BLaER1 (cell line): ENCODE measurements at regions not wholly inside any gene's neighbourhood (a gene's known extent, or its start where the extent isn't known, plus 50 kb on each side); places are given as distances from the start of the nearest gene placed in this dataset.
"Not testable (repeated sequence)": the region's sequence is repeated elsewhere in the genome, so short reads cannot be mapped to it uniquely, and the experiment has no call there.

Experiments used
- H3K27ac ChIP-seq: shearing (Covaris generic); formaldehyde crosslinking; 2 replicates; pipeline ENCODE4 v1.8.1; 2022
- H3K27me3 ChIP-seq: shearing (Covaris generic); formaldehyde crosslinking; 2 replicates; pipeline ENCODE4 v1.8.1; 2022
- H3K36me3 ChIP-seq: shearing (Covaris generic); formaldehyde crosslinking; 2 replicates; pipeline ENCODE4 v1.8.1; 2022
- H3K4me1 ChIP-seq: shearing (Covaris generic); formaldehyde crosslinking; 2 replicates; pipeline ENCODE4 v1.8.1; 2022
- H3K4me2 ChIP-seq: shearing (Covaris generic); formaldehyde crosslinking; 2 replicates; pipeline ENCODE4 v1.8.1; 2022
- H3K4me3 ChIP-seq: shearing (Covaris generic); formaldehyde crosslinking; 2 replicates; pipeline ENCODE4 v1.8.1; 2022
- H3K9ac ChIP-seq: shearing (Covaris generic); formaldehyde crosslinking; 2 replicates; pipeline ENCODE4 v1.8.1; 2022
- H3K9me3 ChIP-seq: shearing (Covaris generic); formaldehyde crosslinking; 2 replicates; pipeline ENCODE4 v1.8.1; 2022
- H4K20me1 ChIP-seq: shearing (Covaris generic); formaldehyde crosslinking; 2 replicates; pipeline ENCODE4 v1.8.1; 2022
- Cebpa-rat ChIP-seq: shearing (Covaris generic); IDR thresholded peaks from 2 replicates; pipeline ENCODE4 v1.8.1; 2022

- Histone ChIP-seq H3K4me1 (peaks cover 39% of the 10 kb centered on the region), H3K9ac (peak overlapping the region; percentile 56; the same call in 1 of the 2 replicates), H3K27ac (peak overlapping the region; percentile 65), H3K36me3 (no peaks in the 10 kb centered on the region), H3K4me3 (peak overlapping the region; percentile 33), H3K9me3 (no peaks in the 10 kb centered on the region), H3K4me2 (peak overlapping the region; percentile 83), H4K20me1 (no peaks in the 10 kb centered on the region), H3K27me3 (no peaks in the 10 kb centered on the region)
- TF ChIP-seq Cebpa-rat = no peak
These were observed 104.5 kb downstream of the ZMAT3 start for GRCh38 chr3:178967177-178967532.

GRCh38 chr3:178966299-178967176, 105.1 kb downstream of the ZMAT3 start:
- Histone ChIP-seq H3K27me3 (no peaks in the 10 kb centered on the region), H3K9me3 (no peaks in the 10 kb centered on the region), H3K4me1 (peaks cover 39% of the 10 kb centered on the region), H3K36me3 (no peaks in the 10 kb centered on the region), H3K4me3 (peak overlapping the region; percentile 33), H4K20me1 (no peaks in the 10 kb centered on the region), H3K27ac (peak overlapping the region; percentile 65), H3K4me2 (peak overlapping the region; percentile 83), H3K9ac (peak overlapping the region; percentile 56; the same call in 1 of the 2 replicates)
- no peak for TF ChIP-seq Cebpa-rat

GRCh38 chr3:178964551-178964950, 107.1 kb downstream of the ZMAT3 start:
- no peak overlapping the region for H3K4me2 ChIP-seq

GRCh38 chr3:178960918-178961317, 110.7 kb downstream of the ZMAT3 start:
- no peaks in the 10 kb centered on the region for H3K36me3 ChIP-seq
- H3K4me1 ChIP-seq = peaks cover 10% of the 10 kb centered on the region
- no peak for TF ChIP-seq Cebpa-rat
- H3K9me3 ChIP-seq = no peaks in the 10 kb centered on the region
- H3K27ac ChIP-seq = no peak overlapping the region
- no peak overlapping the region for H3K9ac ChIP-seq
- no peaks in the 10 kb centered on the region for H4K20me1 ChIP-seq
- no peak overlapping the region for H3K4me2 ChIP-seq
- H3K4me3 ChIP-seq = no peak overlapping the region
- H3K27me3 ChIP-seq = no peaks in the 10 kb centered on the region

More at GRCh38 chr3:178964551-178964950, 107.1 kb downstream of the ZMAT3 start:
- H3K9ac ChIP-seq = no peak overlapping the region
- H3K27ac ChIP-seq = no peak overlapping the region
- H3K27me3 ChIP-seq = no peaks in the 10 kb centered on the region
- no peaks in the 10 kb centered on the region for H3K9me3 ChIP-seq
- no peak for TF ChIP-seq Cebpa-rat
- no peaks in the 10 kb centered on the region for H3K36me3 ChIP-seq
- H4K20me1 ChIP-seq = no peaks in the 10 kb centered on the region
- H3K4me1 ChIP-seq = peaks cover 45% of the 10 kb centered on the region
- H3K4me3 ChIP-seq = no peak overlapping the region

- Histone ChIP-seq H3K27me3 (no peaks in the 10 kb centered on the region), H4K20me1 (no peaks in the 10 kb centered on the region), H3K4me1 (peaks cover 7% of the 10 kb centered on the region; the same call in 1 of the 2 replicates), H3K27ac (no peak overlapping the region), H3K4me3 (no peak overlapping the region), H3K4me2 (peak overlapping the region; percentile 23; the same call in 1 of the 2 replicates), H3K36me3 (no peaks in the 10 kb centered on the region), H3K9me3 (no peaks in the 10 kb centered on the region), H3K9ac (no peak overlapping the region)
- no peak for TF ChIP-seq Cebpa-rat
These were observed 111.4 kb downstream of the ZMAT3 start for GRCh38 chr3:178960181-178960580.

- Histone ChIP-seq H4K20me1 (no peaks in the 10 kb centered on the region), H3K4me1 (no peaks in the 10 kb centered on the region), H3K27ac (no peak overlapping the region), H3K9me3 (peaks cover 2% of the 10 kb centered on the region), H3K4me2 (no peak overlapping the region), H3K4me3 (no peak overlapping the region), H3K36me3 (no peaks in the 10 kb centered on the region), H3K27me3 (no peaks in the 10 kb centered on the region), H3K9ac (no peak overlapping the region)
- TF ChIP-seq Cebpa-rat = no peak
These were observed 120.9 kb downstream of the ZMAT3 start for GRCh38 chr3:178950676-178951075.

- Histone ChIP-seq H3K9ac (no peak overlapping the region), H3K36me3 (no peaks in the 10 kb centered on the region), H3K4me2 (no peak overlapping the region), H3K4me3 (no peak overlapping the region), H3K27ac (no peak overlapping the region), H3K9me3 (peaks cover 10% of the 10 kb centered on the region), H3K4me1 (no peaks in the 10 kb centered on the region), H3K27me3 (no peaks in the 10 kb centered on the region), H4K20me1 (no peaks in the 10 kb centered on the region)
- no peak for TF ChIP-seq Cebpa-rat
These were observed 121.7 kb downstream of the ZMAT3 start for GRCh38 chr3:178949896-178950295.

- no peaks in the 10 kb centered on the region for H3K27me3 ChIP-seq
- no peaks in the 10 kb centered on the region for H3K36me3 ChIP-seq
- no peaks in the 10 kb centered on the region for H3K4me1 ChIP-seq
- TF ChIP-seq Cebpa-rat = no peak
- no peak overlapping the region for H3K27ac ChIP-seq
- H3K9ac ChIP-seq = no peak overlapping the region
- no peaks in the 10 kb centered on the region for H4K20me1 ChIP-seq
- peaks cover 10% of the 10 kb centered on the region for H3K9me3 ChIP-seq
- no peak overlapping the region for H3K4me3 ChIP-seq
- H3K4me2 ChIP-seq = no peak overlapping the region
These were observed 123.1 kb downstream of the ZMAT3 start for GRCh38 chr3:178948546-178948945.

GRCh38 chr3:178947738-178948137, 123.9 kb downstream of the ZMAT3 start:
- no peak for TF ChIP-seq Cebpa-rat
- no peaks in the 10 kb centered on the region for H3K4me1 ChIP-seq
- H3K4me2 ChIP-seq = no peak overlapping the region
- no peak overlapping the region for H3K27ac ChIP-seq
- H4K20me1 ChIP-seq = no peaks in the 10 kb centered on the region
- H3K27me3 ChIP-seq = no peaks in the 10 kb centered on the region
- H3K4me3 ChIP-seq = no peak overlapping the region
- peaks cover 10% of the 10 kb centered on the region for H3K9me3 ChIP-seq
- H3K9ac ChIP-seq = no peak overlapping the region
- no peaks in the 10 kb centered on the region for H3K36me3 ChIP-seq

GRCh38 chr3:178942261-178942660, 129.3 kb downstream of the ZMAT3 start:
- H3K9ac ChIP-seq, H3K9me3 ChIP-seq, H3K4me3 ChIP-seq, H3K27ac ChIP-seq, H4K20me1 ChIP-seq, H3K4me1 ChIP-seq, H3K27me3 ChIP-seq, H3K4me2 ChIP-seq, H3K36me3 ChIP-seq: not testable (repeated sequence)
